Uterus (tissue), 3 donors: ENCODE measurements at regions not wholly inside any gene's neighbourhood (a gene's known extent, or its start where the extent isn't known, plus 50 kb on each side); places are given as distances from the start of the nearest gene placed in this dataset.

Source experiments
- DNase-seq, 2 donors: peaks; one replicate each; pipeline ENCODE4 v3.0.0-alpha.2; 2019 to 2020
- H3K27ac ChIP-seq, 2 donors: fragments of 200-600 bp; sonication (generic); 1 replicate in 1 of 2; 2 replicates in 1 of 2; pipeline ENCODE4 v1.5.1; 2016 to 2018
- H3K27me3 ChIP-seq, 2 donors: fragments of 200-600 bp; sonication (generic); one replicate each; pipeline ENCODE4 v1.5.1; 2018 to 2019; ENCODE audit warnings: control low read depth in 1 of 2
- H3K36me3 ChIP-seq, 2 donors: fragments of 200-600 bp; sonication (generic); one replicate each; pipeline ENCODE4 v1.5.1; 2019; ENCODE audit warnings: control low read depth in 1 of 2
- H3K4me1 ChIP-seq, 2 donors: fragments of 200-600 bp; sonication (generic); one replicate each; pipeline ENCODE4 v1.5.1; 2018 to 2019; ENCODE audit warnings: control low read depth in 1 of 2
- H3K4me3 ChIP-seq, 2 donors: fragments of 200-600 bp; sonication (generic); 1 replicate in 1 of 2; 2 replicates in 1 of 2; pipeline ENCODE4 v1.5.1; 2018 to 2019; ENCODE audit warnings: mild to moderate bottlenecking in 1 of 2
- H3K9me3 ChIP-seq, 2 donors: fragments of 200-600 bp; sonication (generic); one replicate each; pipeline ENCODE4 v1.5.1; 2019; ENCODE audit warnings: control low read depth in 1 of 2
- CTCF ChIP-seq, 4 experiments: fragments of 200-600 bp in 2 of 4; fragments of 450-650 bp in 2 of 4; sonication (generic) in 2 of 4; IDR thresholded peaks; one replicate each; pipeline ENCODE4 v1.5.1; 2016 to 2019; ENCODE audit warnings: antibody characterized with exemption in 4 of 4, mild to moderate bottlenecking in 2 of 4, moderate library complexity in 1 of 4
- POLR2A ChIP-seq, 2 donors: fragments of 450-650 bp; IDR thresholded peaks; one replicate each; pipeline ENCODE4 v1.6.1; 2016; ENCODE audit warnings: antibody characterized with exemption in 2 of 2, mild to moderate bottlenecking in 1 of 2, moderate library complexity in 1 of 2
- intact Hi-C: fragments of 100-400 bp; cut with DNase I; formaldehyde crosslinking; loops from one replicate; pipeline ENCODE4 v1.15.1; 2023; ENCODE audit warnings: low total_unique reads
- donor health status: DM: yes; HTN: yes; CAD: no.

GRCh38 chr1:55474168-55474786 is 259.1 kb upstream of the USP24 start:
- H3K27ac ChIP-seq, result no peak overlapping the region
- H3K4me3 ChIP-seq, result no peak overlapping the region
- TF ChIP-seq CTCF (IDR thresholded peaks at IDR 0.05), result no peak
- TF ChIP-seq POLR2A (IDR thresholded peaks at IDR 0.05), result no peak
- H3K27me3 ChIP-seq, result no peaks in the 10 kb centered on the region
- H3K9me3 ChIP-seq, result no peaks in the 10 kb centered on the region
- no peaks in the 10 kb centered on the region for H3K36me3 ChIP-seq
- no peaks in the 10 kb centered on the region for H3K4me1 ChIP-seq
- intact Hi-C loops, result no loop called here
- no peak for DNase-seq

- Histone ChIP-seq H3K4me3 (no peak overlapping the region), H3K27ac (no peak overlapping the region), H3K36me3 (no peaks in the 10 kb centered on the region), H3K4me1 (no peaks in the 10 kb centered on the region), H3K27me3 (no peaks in the 10 kb centered on the region), H3K9me3 (no peaks in the 10 kb centered on the region)
- no peak for DNase-seq
- TF ChIP-seq CTCF (IDR thresholded peaks at IDR 0.05) (no peak), POLR2A (IDR thresholded peaks at IDR 0.05) (no peak)
- intact Hi-C loops, result no loop called here
These were observed 258.5 kb upstream of the USP24 start for GRCh38 chr1:55473661-55474060.

GRCh38 chr1:55472784-55473183 is 257.6 kb upstream of the USP24 start:
- H3K27me3 ChIP-seq, result no peaks in the 10 kb centered on the region
- H3K4me3 ChIP-seq, result no peak overlapping the region
- no peak overlapping the region for H3K27ac ChIP-seq
- H3K36me3 ChIP-seq, result no peaks in the 10 kb centered on the region
- H3K4me1 ChIP-seq, result no peaks in the 10 kb centered on the region
- TF ChIP-seq POLR2A (IDR thresholded peaks at IDR 0.05) (no peak), CTCF (IDR thresholded peaks at IDR 0.05) (no peak)
- no peaks in the 10 kb centered on the region for H3K9me3 ChIP-seq
- DNase-seq, result peak in 1 of 2 donors; percentile 27
- intact Hi-C loops, result no loop called here

GRCh38 chr1:55472115-55472514 is 257.0 kb upstream of the USP24 start:
- Histone ChIP-seq H3K4me1 (no peaks in the 10 kb centered on the region), H3K4me3 (no peak overlapping the region), H3K9me3 (no peaks in the 10 kb centered on the region), H3K27me3 (no peaks in the 10 kb centered on the region), H3K36me3 (no peaks in the 10 kb centered on the region), H3K27ac (no peak overlapping the region)
- intact Hi-C loops, result no loop called here
- no peak for DNase-seq
- TF ChIP-seq CTCF (IDR thresholded peaks at IDR 0.05), result no peak
- TF ChIP-seq POLR2A (IDR thresholded peaks at IDR 0.05), result no peak

GRCh38 chr1:55468142-55468795 is 253.1 kb upstream of the USP24 start:
- Histone ChIP-seq H3K27me3 (no peaks in the 10 kb centered on the region), H3K27ac (peak overlapping the region; percentile 10 to 33), H3K9me3 (no peaks in the 10 kb centered on the region), H3K4me1 (no peaks in the 10 kb centered on the region), H3K4me3 (no peak overlapping the region), H3K36me3 (no peaks in the 10 kb centered on the region)
- no peak for DNase-seq
- TF ChIP-seq POLR2A (IDR thresholded peaks at IDR 0.05) (no peak), CTCF (IDR thresholded peaks at IDR 0.05) (no peak)
- intact Hi-C loops, result no loop called here
